CD4-positive, alpha-beta T cell (primary cell): ENCODE measurements at regions not wholly inside any gene's neighbourhood (a gene's known extent, or its start where the extent isn't known, plus 50 kb on each side); places are given as distances from the start of the nearest gene placed in this dataset.

Source experiments
- ATAC-seq: fragments of 200-7000 bp; cut with Tn5 transposase; one replicate; pipeline ENCODE4 v1.10.0; 2022; ENCODE audit warnings: mild to moderate bottlenecking; ENCODE audit not compliant: poor library complexity
- CTCF ChIA-PET: fragments of 350-600 bp; sonication (Branson Sonifier 250); formaldehyde crosslinking; loops from one replicate; lab custom pipeline; 2021; ENCODE audit warnings: antibody characterized with exemption, inconsistent platforms; lab: Charles Lee
- POLR2A ChIA-PET: fragments of 350-600 bp; sonication (Branson Sonifier 250); formaldehyde crosslinking; loops from one replicate; lab custom pipeline; 2021; ENCODE audit warnings: antibody characterized with exemption, inconsistent platforms; lab: Charles Lee
- DNase-seq, 14 experiments: peaks; one replicate each; pipeline ENCODE4 v3.0.0-alpha.2; 2013 to 2020; ENCODE audit warnings: mixed read lengths in 2 of 14
- H3K27ac ChIP-seq, 2 donors: one replicate each; pipeline versions ENCODE4 v1.5.1 to v1.7.0; 2013; ENCODE audit warnings: low read length in 2 of 2, low read depth in 1 of 2, mild to moderate bottlenecking in 1 of 2
- H3K27me3 ChIP-seq, 2 experiments: 1 replicate in 1 of 2; 2 replicates in 1 of 2; pipeline versions ENCODE4 v1.6.1 to v1.7.0; 2013; ENCODE audit warnings: low read length in 2 of 2, control low read depth in 1 of 2, mild to moderate bottlenecking in 1 of 2, moderate library complexity in 1 of 2; ENCODE audit not compliant: insufficient read depth in 2 of 2, control insufficient read depth in 1 of 2
- H3K36me3 ChIP-seq: one replicate; pipeline ENCODE4 v1.6.1; 2013; ENCODE audit warnings: low read length, control low read depth; ENCODE audit not compliant: insufficient read depth
- H3K4me1 ChIP-seq: one replicate; pipeline ENCODE4 v1.6.1; 2013; ENCODE audit warnings: low read length, control low read depth; ENCODE audit not compliant: insufficient read depth
- H3K4me3 ChIP-seq: one replicate; pipeline ENCODE4 v1.5.1; 2013; ENCODE audit warnings: mild to moderate bottlenecking, low read length, moderate library complexity
- H3K9me3 ChIP-seq, 2 experiments: 1 replicate in 1 of 2; 2 replicates in 1 of 2; pipeline versions ENCODE4 v1.6.1 to v1.7.0; 2013; ENCODE audit warnings: low read length in 2 of 2, mild to moderate bottlenecking in 2 of 2, control low read depth in 1 of 2, moderate library complexity in 1 of 2; ENCODE audit not compliant: control insufficient read depth in 1 of 2, insufficient read depth in 1 of 2
- H3K27ac Mint-ChIP-seq: one replicate; pipeline ENCODE4 v1.8.0; 2020; ENCODE audit warnings: mixed read lengths
- H3K27me3 Mint-ChIP-seq: one replicate; pipeline ENCODE4 v1.8.0; 2021; ENCODE audit warnings: mixed read lengths
- H3K36me3 Mint-ChIP-seq: one replicate; pipeline ENCODE4 v1.8.0; 2021; ENCODE audit warnings: low read depth, mixed read lengths
- H3K4me1 Mint-ChIP-seq: one replicate; pipeline ENCODE4 v1.8.0; 2021; ENCODE audit warnings: low read depth, mixed read lengths
- H3K4me3 Mint-ChIP-seq: one replicate; pipeline ENCODE4 v1.8.0; 2020; ENCODE audit warnings: mild to moderate bottlenecking, mixed read lengths
- H3K9me3 Mint-ChIP-seq: one replicate; pipeline ENCODE4 v1.8.0; 2020; ENCODE audit warnings: mixed read lengths
- CTCF ChIP-seq: fragments of 200-600 bp; IDR thresholded peaks from one replicate; pipeline ENCODE4 v1.8.0; 2022; ENCODE audit warnings: antibody characterized with exemption, mild to moderate bottlenecking
- intact Hi-C, 2 experiments: fragments of 100-400 bp; cut with DNase I in 1 of 2; cut with micrococcal nuclease in 1 of 2; formaldehyde crosslinking; loops; one replicate each; pipeline versions ENCODE4 v1.15.1 to v1.9.0; 2023 to 2025; cut with DNase I, micrococcal nuclease

- POLR2A ChIA-PET = no interaction called here
- Mint-ChIP-seq H3K4me3 (no peak overlapping the region), H3K36me3 (no peaks in the 10 kb centered on the region), H3K9me3 (peaks cover 17% of the 10 kb centered on the region), H3K4me1 (no peaks in the 10 kb centered on the region), H3K27ac (no peak overlapping the region), H3K27me3 (no peaks in the 10 kb centered on the region)
- Histone ChIP-seq H3K27ac (no peak overlapping the region), H3K4me1 (no peaks in the 10 kb centered on the region), H3K36me3 (no peaks in the 10 kb centered on the region), H3K9me3 (peaks cover 0 to 4% of the 10 kb centered on the region in 2 experiments), H3K4me3 (no peak overlapping the region), H3K27me3 (no peaks in the 10 kb centered on the region)
- intact Hi-C loops = no loop called here
- ATAC-seq (no peak), DNase-seq (no peak)
- no peak for TF ChIP-seq CTCF
- CTCF ChIA-PET = no interaction called here
Observed at GRCh38 chr1:104726917-104727316, 977.2 kb downstream of the AMY1C start.

- Histone ChIP-seq H3K9me3 (no peaks in the 10 kb centered on the region), H3K36me3 (no peaks in the 10 kb centered on the region), H3K4me1 (no peaks in the 10 kb centered on the region), H3K4me3 (no peak overlapping the region), H3K27ac (no peak overlapping the region), H3K27me3 (no peaks in the 10 kb centered on the region)
- Mint-ChIP-seq H3K4me1 (no peaks in the 10 kb centered on the region), H3K27ac (no peak overlapping the region), H3K9me3 (peaks cover 23% of the 10 kb centered on the region), H3K4me3 (no peak overlapping the region), H3K36me3 (no peaks in the 10 kb centered on the region), H3K27me3 (no peaks in the 10 kb centered on the region)
- ATAC-seq (no peak), DNase-seq (no peak)
- intact Hi-C loops = no loop called here
- POLR2A ChIA-PET = no interaction called here
- CTCF ChIA-PET = no interaction called here
- TF ChIP-seq CTCF = no peak
Observed at GRCh38 chr1:104733866-104734265, 984.2 kb downstream of the AMY1C start.

- DNase-seq (no peak), ATAC-seq (no peak)
- no peaks in the 10 kb centered on the region for H3K36me3 Mint-ChIP-seq
- intact Hi-C loops = no loop called here
- Histone ChIP-seq H3K36me3 (no peaks in the 10 kb centered on the region), H3K27ac (no peak overlapping the region), H3K9me3 (no peaks in the 10 kb centered on the region), H3K27me3 (no peaks in the 10 kb centered on the region), H3K4me1 (no peaks in the 10 kb centered on the region), H3K4me3 (no peak overlapping the region)
- no peak overlapping the region for H3K4me3 Mint-ChIP-seq
- no peak for TF ChIP-seq CTCF
- no peaks in the 10 kb centered on the region for H3K4me1 Mint-ChIP-seq
- H3K27me3 Mint-ChIP-seq = no peaks in the 10 kb centered on the region
- ChIA-PET POLR2A (no interaction called here), CTCF (no interaction called here)
- H3K27ac Mint-ChIP-seq = no peak overlapping the region
- no peaks in the 10 kb centered on the region for H3K9me3 Mint-ChIP-seq
Observed at GRCh38 chr1:104745875-104746274, 996.2 kb downstream of the AMY1C start.
